Nucleus accumbens (tissue), 56 donors: ENCODE measurements at regions not wholly inside any gene's neighbourhood (a gene's known extent, or its start where the extent isn't known, plus 50 kb on each side); places are given as distances from the start of the nearest gene placed in this dataset.

Experiments used
- DNase-seq, 56 donors: peaks; one replicate each; lab custom pipeline; 2025; lab: John Stamatoyannopoulos, UW

- no peak for DNase-seq
These were observed 91.4 kb upstream of the LRIG1 start for GRCh38 chr3:66592016-66592761.

GRCh38 chr3:66592927-66593625 is 92.3 kb upstream of the LRIG1 start:
- no peak for DNase-seq

GRCh38 chr3:66593978-66594377 is 93.2 kb upstream of the LRIG1 start:
- no peak for DNase-seq

DNA sequence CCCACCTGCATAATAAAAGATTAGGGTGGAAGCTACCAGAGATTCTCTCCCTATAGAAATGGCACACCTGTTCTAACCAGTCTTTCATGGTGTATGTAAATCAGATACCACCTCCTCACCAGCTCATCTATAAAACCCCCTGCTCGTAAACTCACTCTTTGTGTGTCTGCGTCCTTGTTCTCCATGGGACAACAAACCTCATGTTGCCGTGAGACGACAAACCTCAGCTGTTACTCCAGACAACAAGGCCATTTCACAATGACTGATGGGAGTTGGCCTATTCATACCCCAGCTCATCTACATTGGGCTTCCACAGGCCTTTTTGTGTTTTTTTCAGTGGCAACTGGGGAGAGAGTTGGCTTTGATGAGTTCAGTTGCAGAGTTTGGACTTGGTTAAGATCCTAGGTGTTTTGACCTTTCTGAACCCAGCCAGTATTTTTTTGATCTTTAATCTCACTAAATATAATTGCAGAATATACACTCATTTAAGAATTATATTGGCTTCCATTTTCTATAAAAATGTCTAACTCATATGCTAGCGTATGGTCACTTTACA is 96.6 kb upstream of the LRIG1 start:
- DNase-seq: no peak

DNA sequence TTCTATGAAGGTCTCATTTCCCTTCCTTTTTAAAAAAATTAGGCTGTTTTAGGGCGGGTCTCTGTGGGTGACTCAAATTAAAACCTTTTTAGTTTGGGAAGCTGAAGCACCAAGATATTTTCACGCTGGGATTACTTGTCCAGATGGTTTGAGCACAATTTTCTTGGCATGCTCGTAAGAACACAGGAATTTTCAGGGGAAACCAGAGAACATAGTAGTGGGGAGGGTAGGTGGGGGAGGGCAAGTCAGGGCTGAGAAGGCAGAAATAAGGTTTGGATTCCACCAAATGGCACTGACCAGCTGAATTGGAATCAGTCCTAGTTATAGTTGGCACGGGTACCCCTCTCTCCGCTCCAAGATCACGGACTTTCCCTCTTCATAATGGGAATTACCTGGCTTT is 97.3 kb upstream of the LRIG1 start:
- peak in 1 of 56 donors; percentile 2 for DNase-seq

GRCh38 chr3:66602237-66602636 is 101.4 kb upstream of the LRIG1 start:
- no peak for DNase-seq

DNA sequence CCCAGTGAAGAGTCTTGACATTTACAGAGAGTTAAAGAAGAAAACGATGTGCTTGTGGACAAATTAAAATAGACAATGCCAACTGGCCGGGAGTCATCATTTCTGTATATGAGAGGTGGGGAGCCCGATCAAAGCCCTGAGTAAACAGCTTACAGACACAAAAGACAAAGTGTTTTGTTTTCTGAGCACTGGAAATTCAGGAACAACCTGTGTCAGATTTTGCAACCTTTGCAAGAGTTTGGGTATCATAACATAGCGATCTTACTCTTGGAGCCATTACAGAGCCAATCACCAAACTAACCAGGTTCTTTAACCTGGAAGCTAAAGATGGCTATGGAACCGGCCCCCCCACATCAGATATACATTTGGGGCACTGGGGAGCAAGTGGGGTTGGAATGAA is 101.9 kb upstream of the LRIG1 start:
- no peak for DNase-seq

DNA sequence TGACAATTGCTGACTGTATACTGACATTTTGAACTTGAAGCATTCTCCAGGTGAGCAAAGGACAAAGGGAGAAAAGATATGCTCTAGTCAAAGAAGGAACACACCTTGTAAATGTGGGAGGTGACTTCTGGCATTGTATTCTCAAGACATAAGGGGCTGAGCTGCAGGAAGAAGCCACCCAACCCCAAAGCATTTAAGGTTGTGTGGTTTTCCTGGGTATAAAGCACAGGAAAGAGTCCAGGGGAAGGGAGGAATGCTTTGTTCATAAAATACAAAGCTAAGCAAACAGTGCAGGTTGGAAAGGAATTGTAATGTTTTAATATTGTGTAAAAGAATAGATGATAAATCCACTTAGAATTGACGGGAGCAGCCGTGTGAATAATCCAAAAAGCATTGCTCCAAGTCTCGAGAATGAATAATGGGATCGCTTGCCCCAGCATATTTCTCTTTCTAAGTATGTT is 102.4 kb upstream of the LRIG1 start:
- DNase-seq: no peak

DNA sequence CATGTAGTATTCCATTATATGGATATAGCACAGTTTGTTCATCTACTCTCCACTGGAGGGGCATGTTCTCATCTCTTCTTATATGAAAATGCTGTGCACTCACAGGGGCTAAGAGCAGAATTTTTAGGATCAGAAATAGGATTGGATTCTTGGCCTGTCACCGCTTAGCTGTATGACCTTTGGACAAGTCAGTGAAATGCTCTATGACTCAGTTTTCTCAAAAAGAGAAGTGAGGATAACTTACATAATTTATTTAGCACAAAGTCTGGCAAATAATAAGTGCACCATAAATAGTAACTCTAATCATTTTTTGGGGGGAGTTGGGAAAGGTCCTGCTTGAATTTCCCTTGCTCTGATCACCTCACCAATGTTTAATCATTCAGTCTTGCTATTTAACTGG is 103.7 kb upstream of the LRIG1 start:
- no peak for DNase-seq

DNA sequence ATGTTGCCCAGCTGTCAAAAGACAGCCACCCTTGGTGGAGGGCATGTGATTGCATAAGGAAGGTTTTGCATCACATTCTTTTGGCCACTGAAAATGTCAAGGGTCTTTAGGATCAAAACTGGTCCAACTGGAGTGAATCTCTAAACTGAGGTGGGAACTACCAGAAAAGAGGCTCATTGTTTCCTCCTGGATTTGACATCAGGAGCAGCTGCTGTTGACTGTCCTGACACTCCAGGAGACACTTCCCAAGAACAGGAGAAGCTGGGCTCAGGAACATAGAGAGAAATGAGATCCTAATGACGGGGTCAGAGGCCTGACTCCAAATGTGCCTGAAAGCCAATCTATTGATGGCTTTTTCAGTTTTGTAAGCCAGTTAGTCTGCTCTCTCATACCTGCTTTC is 105.3 kb upstream of the LRIG1 start:
- DNase-seq: no peak

GRCh38 chr3:66606868-66607267 is 106.0 kb upstream of the LRIG1 start:
- no peak for DNase-seq

GRCh38 chr3:66609660-66610561 is 109.1 kb upstream of the LRIG1 start:
- DNase-seq: peak in 30 of 56 donors; percentile 2 to 71 (median 25)

GRCh38 chr3:66610562-66610909 is 109.7 kb upstream of the LRIG1 start:
- DNase-seq: no peak

DNA sequence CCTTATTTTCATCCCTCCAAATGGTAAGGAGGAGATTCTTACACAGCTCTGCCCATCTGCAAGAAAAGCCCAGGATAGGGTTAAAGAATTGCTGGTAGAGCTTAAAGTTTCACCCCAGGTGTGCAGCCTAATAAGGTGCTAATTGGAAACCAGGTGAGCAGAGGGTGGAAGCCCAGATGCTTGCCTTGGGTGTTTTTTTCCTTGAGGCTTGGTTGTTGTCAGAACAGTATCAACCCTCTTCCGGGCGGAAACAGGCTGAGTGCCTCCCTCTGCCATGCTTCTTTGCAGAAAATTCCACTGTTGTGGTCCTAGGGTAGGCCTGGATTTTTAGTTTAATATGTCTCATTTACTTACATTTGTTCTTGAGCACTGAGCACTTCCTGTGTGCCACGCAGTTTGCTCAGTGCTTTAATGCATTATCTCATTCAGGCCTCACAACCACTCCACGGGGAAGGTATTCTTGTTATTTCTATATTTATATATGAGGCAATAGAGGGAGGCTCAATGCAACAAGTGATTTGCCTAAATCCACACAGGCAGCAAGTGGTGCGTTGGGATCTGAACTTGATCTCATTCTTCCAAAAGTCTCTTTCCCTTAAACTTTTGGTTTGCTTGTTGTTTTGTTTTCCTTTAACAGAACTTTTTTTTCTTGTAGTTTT is 115.0 kb upstream of the LRIG1 start:
- DNase-seq: no peak

GRCh38 chr3:66617351-66617750 is 116.5 kb upstream of the LRIG1 start:
- DNase-seq: no peak

- DNase-seq: no peak
These were observed 117.2 kb upstream of the LRIG1 start for GRCh38 chr3:66618066-66618465.

GRCh38 chr3:66620296-66620695 is 119.5 kb upstream of the LRIG1 start:
- peak in 9 of 56 donors; percentile 2 to 45 (median 11) for DNase-seq

- DNase-seq: no peak
These were observed 122.1 kb upstream of the LRIG1 start for GRCh38 chr3:66622756-66623457.

DNA sequence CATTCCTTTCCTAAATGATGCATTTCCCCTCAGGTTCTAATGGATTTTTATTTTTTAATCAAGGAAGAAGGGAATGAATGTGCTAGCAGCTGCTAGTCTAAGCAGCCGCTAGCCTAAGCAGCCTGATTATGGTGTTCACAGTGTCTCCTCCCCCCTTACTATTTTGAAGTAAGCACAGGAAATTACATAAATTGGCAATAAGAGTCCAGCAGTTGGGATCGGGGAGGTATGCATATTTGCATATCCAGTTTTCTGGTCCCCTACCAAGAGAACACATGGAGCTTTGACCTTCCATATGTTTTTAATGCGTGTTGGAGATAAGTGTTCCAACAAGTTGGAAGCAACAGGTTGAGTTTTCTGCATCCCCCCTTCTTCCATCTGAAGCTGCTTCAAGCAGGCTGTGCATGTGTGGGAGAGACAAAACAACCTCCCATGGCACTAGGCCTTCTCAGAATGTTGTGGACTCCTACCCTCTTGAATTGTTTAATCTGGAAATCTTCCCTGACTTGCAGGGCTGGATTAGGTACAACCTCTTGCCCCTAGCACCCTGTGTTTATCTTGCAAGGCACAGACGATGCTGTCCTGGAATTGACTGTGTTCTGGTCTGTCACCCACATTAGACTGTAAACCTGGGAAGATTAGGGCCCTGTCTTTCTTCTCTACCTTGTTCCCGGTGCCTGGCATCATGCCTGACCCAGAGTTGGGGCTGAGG is 124.8 kb upstream of the LRIG1 start:
- no peak for DNase-seq
